GM18502 (cell line): ENCODE measurements at regions not wholly inside any gene's neighbourhood (a gene's known extent, or its start where the extent isn't known, plus 50 kb on each side); places are given as distances from the start of the nearest gene placed in this dataset.

ENCODE experiments used
- ATAC-seq: cut with Tn5 transposase; IDR thresholded peaks from one replicate; pipeline ENCODE4 v1.9.1; 2021; ENCODE audit warnings: mild to moderate bottlenecking; ENCODE audit not compliant: unreplicated experiment, poor library complexity

GRCh38 chr5:135130261-135131215 is 96.5 kb upstream of the PITX1 start:
- no peak for ATAC-seq

- ATAC-seq: no peak
These were observed 95.3 kb upstream of the PITX1 start for GRCh38 chr5:135129307-135129706.

GRCh38 chr5:135128361-135128760 is 94.3 kb upstream of the PITX1 start:
- ATAC-seq: no peak

- no peak for ATAC-seq
These were observed 93.6 kb upstream of the PITX1 start for GRCh38 chr5:135127439-135128240.

- ATAC-seq: no peak
These were observed 92.8 kb upstream of the PITX1 start for GRCh38 chr5:135126688-135127438.

- no peak for ATAC-seq
These were observed 90.7 kb upstream of the PITX1 start for GRCh38 chr5:135124724-135125123.

- no peak for ATAC-seq
These were observed 90.1 kb upstream of the PITX1 start for GRCh38 chr5:135124128-135124527.

GRCh38 chr5:135122797-135123196 is 88.8 kb upstream of the PITX1 start:
- ATAC-seq: no peak

- ATAC-seq: no peak
These were observed 86.9 kb upstream of the PITX1 start for GRCh38 chr5:135120951-135121350.

- no peak for ATAC-seq
These were observed 85.5 kb upstream of the PITX1 start for GRCh38 chr5:135119481-135119880.

- ATAC-seq: no peak
These were observed 83.6 kb upstream of the PITX1 start for GRCh38 chr5:135117590-135117989.

GRCh38 chr5:135116160-135116561 is 82.1 kb upstream of the PITX1 start:
- ATAC-seq: no peak

GRCh38 chr5:135115591-135115990 is 81.6 kb upstream of the PITX1 start:
- ATAC-seq: no peak

GRCh38 chr5:135114759-135115158 is 80.7 kb upstream of the PITX1 start:
- no peak for ATAC-seq

- no peak for ATAC-seq
These were observed 78.1 kb upstream of the PITX1 start for GRCh38 chr5:135112008-135112725.

- no peak for ATAC-seq
These were observed 77.0 kb upstream of the PITX1 start for GRCh38 chr5:135110785-135111596.

- no peak for ATAC-seq
These were observed 75.0 kb upstream of the PITX1 start for GRCh38 chr5:135108992-135109391.

- ATAC-seq: no peak
These were observed 74.5 kb upstream of the PITX1 start for GRCh38 chr5:135108569-135108968.

GRCh38 chr5:135107986-135108385 is 74.0 kb upstream of the PITX1 start:
- no peak for ATAC-seq
